ENCODE measurements at regions not wholly inside any gene's neighbourhood (a gene's known extent, or its start where the extent isn't known, plus 50 kb on each side); places are given as distances from the start of the nearest gene placed in this dataset.
"Not testable (repeated sequence)": the region's sequence is repeated elsewhere in the genome, so short reads cannot be mapped to it uniquely, and the experiment has no call there.

DNA sequence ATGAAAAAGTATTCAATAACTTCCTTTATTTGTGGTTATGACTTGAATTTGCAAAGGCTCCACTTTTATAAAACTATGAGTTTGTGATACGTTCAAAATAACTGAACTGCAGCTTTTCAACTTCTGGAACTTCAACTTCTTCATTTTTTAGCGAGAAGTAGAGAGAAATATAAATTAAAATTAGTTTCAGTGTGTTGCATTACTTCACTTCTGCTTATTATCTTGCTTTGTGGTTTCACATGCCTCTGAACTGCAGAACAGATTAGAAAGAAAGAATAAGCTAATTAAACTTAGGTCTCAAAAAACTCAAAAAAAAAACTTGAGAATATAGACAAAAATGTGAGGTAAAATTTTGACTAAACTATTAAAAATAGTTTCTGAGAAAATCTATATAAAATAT lies 1073.4 kb downstream of the PCDH17 start:
- WGBS, 2 donors (ENCODE audit: low coverage in 1 of 2) = 50 to 86% methylated on average over 2 of the region's 2 CpGs
- no peaks in the 10 kb centered on the region for H3K4me1 ChIP-seq

DNA sequence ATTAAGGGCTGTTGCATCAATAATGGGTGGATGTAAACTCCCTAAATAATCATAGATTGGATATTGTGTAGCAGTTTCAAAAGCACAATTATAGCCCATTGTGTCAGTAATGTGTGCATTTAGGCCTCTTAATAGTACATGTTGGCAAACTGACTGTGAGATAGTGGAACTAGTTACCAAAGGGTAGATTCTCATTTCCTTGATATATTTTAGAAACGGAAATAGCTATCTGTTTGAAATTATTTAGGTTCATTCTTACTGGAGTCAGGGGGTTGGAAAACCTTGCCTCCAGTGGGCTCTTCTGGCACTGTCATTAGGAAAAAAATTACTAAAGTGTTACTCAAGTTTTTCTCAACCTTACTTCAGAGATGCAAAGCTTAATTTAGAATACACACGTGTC lies 1074.9 kb downstream of the PCDH17 start:
- 87 to 88% methylated on average over 2 of the region's 2 CpGs for WGBS, 2 donors (ENCODE audit: low coverage in 1 of 2)
- no peak for ATAC-seq
- Histone ChIP-seq H3K4me1 (no peaks in the 10 kb centered on the region), H3K27ac (no peak overlapping the region), H3K27me3 (no peaks in the 10 kb centered on the region), H3K4me3 (no peak overlapping the region), H3K36me3 (no peaks in the 10 kb centered on the region), H3K9me3 (no peaks in the 10 kb centered on the region)
- no peak for TF ChIP-seq EP300 (IDR thresholded peaks at IDR 0.05)

More for the DNA sequence above, 1073.4 kb downstream of the PCDH17 start:
- Histone ChIP-seq H3K4me3 (no peak overlapping the region), H3K27ac (no peak overlapping the region), H3K9me3 (no peaks in the 10 kb centered on the region), H3K27me3 (no peaks in the 10 kb centered on the region), H3K36me3 (no peaks in the 10 kb centered on the region)
- TF ChIP-seq POLR2A (IDR thresholded peaks at IDR 0.05) (no peak), EP300 (IDR thresholded peaks at IDR 0.05) (no peak), POLR2AphosphoS5 (IDR thresholded peaks at IDR 0.05) (no peak)
- TF ChIP-seq, protein P1, sequence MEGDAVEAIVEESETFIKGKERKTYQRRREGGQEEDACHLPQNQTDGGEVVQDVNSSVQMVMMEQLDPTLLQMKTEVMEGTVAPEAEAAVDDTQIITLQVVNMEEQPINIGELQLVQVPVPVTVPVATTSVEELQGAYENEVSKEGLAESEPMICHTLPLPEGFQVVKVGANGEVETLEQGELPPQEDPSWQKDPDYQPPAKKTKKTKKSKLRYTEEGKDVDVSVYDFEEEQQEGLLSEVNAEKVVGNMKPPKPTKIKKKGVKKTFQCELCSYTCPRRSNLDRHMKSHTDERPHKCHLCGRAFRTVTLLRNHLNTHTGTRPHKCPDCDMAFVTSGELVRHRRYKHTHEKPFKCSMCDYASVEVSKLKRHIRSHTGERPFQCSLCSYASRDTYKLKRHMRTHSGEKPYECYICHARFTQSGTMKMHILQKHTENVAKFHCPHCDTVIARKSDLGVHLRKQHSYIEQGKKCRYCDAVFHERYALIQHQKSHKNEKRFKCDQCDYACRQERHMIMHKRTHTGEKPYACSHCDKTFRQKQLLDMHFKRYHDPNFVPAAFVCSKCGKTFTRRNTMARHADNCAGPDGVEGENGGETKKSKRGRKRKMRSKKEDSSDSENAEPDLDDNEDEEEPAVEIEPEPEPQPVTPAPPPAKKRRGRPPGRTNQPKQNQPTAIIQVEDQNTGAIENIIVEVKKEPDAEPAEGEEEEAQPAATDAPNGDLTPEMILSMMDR (IDR thresholded peaks at IDR 0.05) = no peak
- no peak for ATAC-seq

DNA sequence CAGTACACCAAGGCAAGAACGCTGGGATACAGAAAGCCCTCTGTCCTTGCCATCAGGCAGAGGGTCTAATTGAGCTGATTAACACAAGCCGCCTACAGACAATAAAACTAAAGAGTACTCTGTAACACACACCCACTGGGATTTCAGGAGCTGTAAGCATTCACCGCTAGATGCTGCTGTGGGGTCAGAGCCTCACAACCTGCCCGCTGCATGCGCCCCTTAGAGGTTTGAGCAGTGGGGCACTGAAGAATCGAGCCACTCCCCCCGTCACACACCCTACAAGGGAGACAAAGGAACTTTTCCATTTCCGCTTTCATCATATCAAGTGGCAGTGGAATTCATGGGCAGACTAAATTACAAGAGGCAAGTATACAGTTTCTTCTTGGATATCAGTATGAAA lies 1080.6 kb downstream of the PCDH17 start:
- Histone ChIP-seq H3K27ac (no peak overlapping the region), H3K27me3 (no peaks in the 10 kb centered on the region), H3K36me3 (no peaks in the 10 kb centered on the region), H3K4me1 (no peaks in the 10 kb centered on the region), H3K9me3 (no peaks in the 10 kb centered on the region), H3K4me3 (no peak overlapping the region)
- TF ChIP-seq EP300 (IDR thresholded peaks at IDR 0.05) (no peak), POLR2AphosphoS5 (IDR thresholded peaks at IDR 0.05) (no peak), POLR2A (IDR thresholded peaks at IDR 0.05) (no peak)
- TF ChIP-seq, protein P1 (IDR thresholded peaks at IDR 0.05) = no peak
- no peak for ATAC-seq
- WGBS, 2 donors (ENCODE audit: low coverage in 1 of 2) = 84 to 90% methylated on average over 2 to 5 of the region's 8 CpGs

DNA sequence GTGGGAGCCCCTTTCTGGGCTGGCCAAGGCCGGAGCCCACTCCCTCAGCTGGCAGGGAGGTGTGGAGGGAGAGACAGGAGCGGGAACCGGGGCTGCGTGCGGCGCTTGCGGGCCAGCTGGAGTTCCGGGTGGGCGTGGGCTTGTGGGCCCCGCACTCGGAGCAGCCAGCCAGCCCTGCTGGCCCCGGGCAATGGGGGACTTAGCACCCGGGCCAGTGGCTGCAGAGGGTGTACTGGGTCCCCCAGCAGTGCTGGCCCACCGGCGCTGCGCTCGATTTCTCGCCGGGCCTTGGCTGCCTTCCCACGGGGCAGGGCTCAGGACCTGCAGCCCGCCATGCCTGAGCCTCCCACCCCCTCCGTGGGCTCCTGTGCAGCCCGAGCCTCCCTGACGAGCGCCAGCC lies 1082.5 kb downstream of the PCDH17 start:
- not testable (repeated sequence) for ATAC-seq, H3K9me3 ChIP-seq, H3K4me1 ChIP-seq, H3K27me3 ChIP-seq, H3K27ac ChIP-seq, H3K36me3 ChIP-seq, H3K4me3 ChIP-seq
- no CpG with 5 or more reads among the region's 25 CpGs for WGBS, 2 donors (ENCODE audit: low coverage in 1 of 2)

DNA sequence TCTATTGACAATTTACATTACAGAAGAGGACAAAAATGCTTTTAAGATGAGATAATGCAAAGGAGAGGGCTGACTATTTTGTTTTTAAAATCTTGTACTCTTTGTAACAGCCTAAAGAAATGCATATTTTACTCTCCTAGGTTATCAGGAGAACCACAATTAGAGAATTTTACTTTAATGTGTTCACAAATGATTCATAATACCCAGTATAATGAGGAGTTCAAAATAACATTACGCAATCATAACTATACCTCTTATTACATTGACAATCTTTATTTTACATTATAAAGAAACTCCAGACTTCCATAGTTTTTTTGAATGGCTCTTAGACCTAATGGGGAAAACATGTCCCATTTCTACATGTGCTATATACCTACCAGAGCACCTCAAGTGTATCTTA lies 1089.7 kb downstream of the PCDH17 start:
- H3K4me1 ChIP-seq = no peaks in the 10 kb centered on the region
- TF ChIP-seq POLR2AphosphoS5 (IDR thresholded peaks at IDR 0.05) (no peak), EP300 (IDR thresholded peaks at IDR 0.05) (no peak), POLR2A (IDR thresholded peaks at IDR 0.05) (no peak)
- TF ChIP-seq, protein P1 (IDR thresholded peaks at IDR 0.05) = no peak
- WGBS, 2 donors (ENCODE audit: low coverage in 1 of 2) = 80 to 100% methylated on average over 1 of the region's 1 CpG
- no peak overlapping the region for H3K27ac ChIP-seq
- H3K9me3 ChIP-seq = no peaks in the 10 kb centered on the region
- H3K27me3 ChIP-seq = no peaks in the 10 kb centered on the region
- no peak for ATAC-seq
- no peaks in the 10 kb centered on the region for H3K36me3 ChIP-seq
- no peak overlapping the region for H3K4me3 ChIP-seq

DNA sequence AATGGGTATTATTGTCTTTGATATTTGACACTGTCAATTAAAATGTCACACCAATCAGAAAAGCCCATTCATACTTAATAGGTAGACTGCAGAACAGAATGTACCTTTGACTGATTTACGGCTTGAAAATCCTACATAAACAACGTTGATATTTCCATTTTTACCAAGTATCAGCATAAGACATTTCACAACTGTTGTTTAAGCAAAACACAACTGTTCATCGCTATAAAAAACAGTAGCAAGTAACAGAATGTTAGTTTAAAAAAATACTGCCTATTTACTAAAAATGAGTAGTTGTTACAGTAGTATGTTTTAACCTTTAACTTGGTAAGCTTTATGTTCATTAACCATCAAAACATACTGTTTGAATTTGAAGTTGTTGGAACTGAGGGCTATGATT lies 1096.6 kb downstream of the PCDH17 start:
- Histone ChIP-seq H3K36me3 (no peaks in the 10 kb centered on the region), H3K4me1 (no peaks in the 10 kb centered on the region)
- TF ChIP-seq POLR2AphosphoS5 (IDR thresholded peaks at IDR 0.05) (no peak), EP300 (IDR thresholded peaks at IDR 0.05) (no peak), POLR2A (IDR thresholded peaks at IDR 0.05) (no peak)
- TF ChIP-seq, protein P1 (IDR thresholded peaks at IDR 0.05) = no peak

More for the DNA sequence above, 1096.6 kb downstream of the PCDH17 start:
- Histone ChIP-seq H3K4me3 (no peak overlapping the region), H3K27ac (no peak overlapping the region), H3K27me3 (no peaks in the 10 kb centered on the region), H3K9me3 (no peaks in the 10 kb centered on the region)
- 40 to 46% methylated on average over 3 of the region's 3 CpGs for WGBS, 2 donors (ENCODE audit: low coverage in 1 of 2)
- no peak for ATAC-seq

Measured in gastroesophageal sphincter (tissue), 4 donors.